IMR-90 (cell line): ENCODE measurements at regions not wholly inside any gene's neighbourhood (a gene's known extent, or its start where the extent isn't known, plus 50 kb on each side); places are given as distances from the start of the nearest gene placed in this dataset.

Source experiments
- ATAC-seq: fragments of 200-7000 bp; cut with Tn5 transposase; 2 replicates; pipeline ENCODE4 v1.9.1; 2020; ENCODE audit warnings: low read depth, mild to moderate bottlenecking, moderate library complexity
- BruUV-seq: library from RNA; stranded (reverse); fragments of 400-500 nt; replicated peaks from 2 replicates; lab custom pipeline; 2021; lab: Mats Ljungman, UMichigan
- CTCF ChIA-PET: fragments of 300-600 bp; formaldehyde crosslinking; extraction: SDS; loops from one replicate; lab custom pipeline; 2021; ENCODE audit warnings: antibody characterized with exemption; lab: Yijun Ruan, JAX
- POLR2A ChIA-PET: fragments of 300-600 bp; sonication (Branson Sonifier 250); formaldehyde crosslinking; loops from one replicate; lab custom pipeline; 2022; ENCODE audit warnings: antibody characterized with exemption; ENCODE audit not compliant: unreplicated experiment; lab: Charles Lee
- DNase-seq: peaks from one replicate; pipeline ENCODE4 v3.0.0; 2013
- H2AFZ ChIP-seq: replicated peaks from 2 replicates; pipeline ENCODE3; 2013; ENCODE audit warnings: low read length, mild to moderate bottlenecking; ENCODE audit not compliant: poor library complexity
- H2AK5ac ChIP-seq: 2 replicates; pipeline ENCODE4 v1.6.1; 2013; ENCODE audit warnings: low read depth, low read length, inconsistent platforms
- H2AK9ac ChIP-seq: replicated peaks from 2 replicates; pipeline ENCODE3; 2013; ENCODE audit warnings: mild to moderate bottlenecking, low read depth, low read length, moderate library complexity; ENCODE audit not compliant: poor library complexity
- H2BK120ac ChIP-seq: 2 replicates; pipeline ENCODE4 v1.6.1; 2013; ENCODE audit warnings: low read depth, low read length, inconsistent platforms
- H2BK15ac ChIP-seq: 3 replicates; pipeline ENCODE4 v1.6.1; 2013; ENCODE audit warnings: low read depth, low read length, inconsistent platforms
- H2BK20ac ChIP-seq: 2 replicates; pipeline ENCODE4 v1.6.1; 2013; ENCODE audit warnings: low read depth, mild to moderate bottlenecking, inconsistent platforms, low read length, moderate library complexity
- H2BK5ac ChIP-seq: 2 replicates; pipeline ENCODE4 v1.6.1; 2013; ENCODE audit warnings: mild to moderate bottlenecking, low read depth, low read length, inconsistent platforms; ENCODE audit not compliant: poor library complexity, severe bottlenecking
- H3K14ac ChIP-seq: replicated peaks from 2 replicates; pipeline ENCODE4 v1.6.1; 2013; ENCODE audit warnings: low read depth, low read length, inconsistent platforms
- H3K18ac ChIP-seq: 2 replicates; pipeline ENCODE4 v1.6.1; 2013; ENCODE audit warnings: low read depth, low read length, control low read depth
- H3K23ac ChIP-seq: 2 replicates; pipeline ENCODE4 v1.6.1; 2013; ENCODE audit warnings: low read depth, low read length, inconsistent platforms
- H3K27ac ChIP-seq: 2 replicates; pipeline ENCODE4 v1.5.1; 2013; ENCODE audit warnings: mild to moderate bottlenecking, control low read depth, low read length; ENCODE audit not compliant: insufficient read depth
- H3K27me3 ChIP-seq: 2 replicates; pipeline ENCODE4 v1.6.1; 2013; ENCODE audit warnings: low read length; ENCODE audit not compliant: control insufficient read depth, insufficient read depth
- H3K36me3 ChIP-seq: 2 replicates; pipeline ENCODE4 v1.6.1; 2013; ENCODE audit warnings: low read length, mixed read lengths; ENCODE audit not compliant: control insufficient read depth, insufficient read depth
- H3K4ac ChIP-seq: 2 replicates; pipeline ENCODE4 v1.6.1; 2013; ENCODE audit warnings: low read depth, low read length, inconsistent platforms
- H3K4me1 ChIP-seq: 2 replicates; pipeline ENCODE4 v1.6.1; 2013; ENCODE audit warnings: low read length, mixed read lengths; ENCODE audit not compliant: control insufficient read depth, insufficient read depth
- H3K4me2 ChIP-seq: 2 replicates; pipeline ENCODE4 v1.6.1; 2013; ENCODE audit warnings: low read depth, mild to moderate bottlenecking, control low read depth, low read length, moderate library complexity
- H3K4me3 ChIP-seq: 2 replicates; pipeline ENCODE4 v1.5.1; 2013; ENCODE audit warnings: low read depth, mild to moderate bottlenecking, control low read depth, low read length, moderate library complexity; ENCODE audit not compliant: insufficient read depth
- H3K56ac ChIP-seq: 2 replicates; pipeline ENCODE4 v1.6.1; 2013; ENCODE audit warnings: low read length, inconsistent platforms; ENCODE audit not compliant: insufficient read depth; ENCODE audit errors: extremely low read depth
- H3K79me1 ChIP-seq, 2 experiments: 2 replicates each; pipeline ENCODE4 v1.6.1; 2013; ENCODE audit warnings: low read length in 2 of 2, inconsistent platforms in 1 of 2, low read depth in 1 of 2
- H3K9ac ChIP-seq: 2 replicates; pipeline ENCODE4 v1.6.1; 2013; ENCODE audit warnings: low read depth, low read length, control low read depth
- H3K9me1 ChIP-seq: 2 replicates; pipeline ENCODE4 v1.6.1; 2013; ENCODE audit warnings: low read length, inconsistent platforms; ENCODE audit not compliant: insufficient read depth
- H3K9me3 ChIP-seq: 2 replicates; pipeline ENCODE4 v1.6.1; 2013; ENCODE audit warnings: low read length; ENCODE audit not compliant: control insufficient read depth, insufficient read depth
- H4K20me1 ChIP-seq: 2 replicates; pipeline ENCODE4 v1.6.1; 2013; ENCODE audit warnings: low read length, inconsistent platforms; ENCODE audit not compliant: insufficient read depth
- H4K5ac ChIP-seq: 2 replicates; pipeline ENCODE4 v1.6.1; 2013; ENCODE audit warnings: mild to moderate bottlenecking, low read depth, low read length, control low read depth
- H4K8ac ChIP-seq, 2 experiments: 2 replicates each; pipeline ENCODE4 v1.6.1; 2013; ENCODE audit warnings: low read depth in 2 of 2, low read length in 2 of 2, control low read depth in 1 of 2, inconsistent platforms in 1 of 2
- H4K91ac ChIP-seq: 2 replicates; pipeline ENCODE4 v1.6.1; 2013; ENCODE audit warnings: low read depth, low read length, inconsistent platforms; ENCODE audit not compliant: insufficient read depth
- BHLHE40 ChIP-seq: fragments of 150-350 bp; IDR thresholded peaks from 2 replicates; pipeline ENCODE4 v1.6.1; 2016; ENCODE audit warnings: mild to moderate bottlenecking, low read depth, low read length
- CEBPB ChIP-seq: IDR thresholded peaks from 2 replicates; pipeline ENCODE4 v1.6.1; 2012; ENCODE audit warnings: low read depth, low read length, improper control_type of control experiment
- CHD1 ChIP-seq: IDR thresholded peaks from 2 replicates; pipeline ENCODE4 v1.6.1; 2012; ENCODE audit warnings: low read depth, low read length, improper control_type of control experiment
- FOS ChIP-seq: fragments of 150-350 bp; IDR thresholded peaks from 2 replicates; pipeline ENCODE4 v1.6.1; 2016; ENCODE audit warnings: low read depth, low read length
- MAZ ChIP-seq: IDR thresholded peaks from 2 replicates; pipeline ENCODE4 v1.6.1; 2012; ENCODE audit warnings: low read depth, mild to moderate bottlenecking, low read length, improper control_type of control experiment, moderate library complexity, borderline replicate concordance
- MXI1 ChIP-seq: IDR thresholded peaks from 2 replicates; pipeline ENCODE4 v1.6.1; 2012; ENCODE audit warnings: low read depth, mild to moderate bottlenecking, low read length, moderate library complexity, borderline replicate concordance
- NFE2L2 ChIP-seq: fragments of 150-350 bp; IDR thresholded peaks from 2 replicates; pipeline ENCODE4 v1.6.1; 2016; ENCODE audit warnings: low read depth, mild to moderate bottlenecking, low read length
- POLR2A ChIP-seq: IDR thresholded peaks from 2 replicates; pipeline ENCODE4 v1.6.1; 2012; ENCODE audit warnings: mild to moderate bottlenecking, low read depth, low read length
- RAD21 ChIP-seq: IDR thresholded peaks from 2 replicates; pipeline ENCODE4 v1.6.1; 2012; ENCODE audit warnings: low read length, improper control_type of control experiment
- RCOR1 ChIP-seq: IDR thresholded peaks from 2 replicates; pipeline ENCODE4 v1.6.1; 2012; ENCODE audit warnings: mild to moderate bottlenecking, low read length, improper control_type of control experiment; ENCODE audit not compliant: insufficient replicate concordance
- SMC3 ChIP-seq: fragments of 150-350 bp; IDR thresholded peaks from 2 replicates; pipeline ENCODE4 v1.6.1; 2016; ENCODE audit warnings: low read depth, mild to moderate bottlenecking, antibody characterized with exemption, low read length, moderate library complexity
- USF2 ChIP-seq: fragments of 150-350 bp; IDR thresholded peaks from 2 replicates; pipeline ENCODE4 v1.6.1; 2017; ENCODE audit warnings: mild to moderate bottlenecking, antibody characterized with exemption, low read length, low read depth
- WGBS, 2 experiments: methylation state at CpG; one replicate each; pipeline versions ENCODE4 v1.1.5 to v1.1.7; 2013; ENCODE audit warnings: missing lambda C conversion rate in 2 of 2; ENCODE audit not compliant: insufficient read length in 1 of 2; ENCODE audit errors: extremely low coverage in 2 of 2; 5-methylcytosine and 5-hydroxymethylcytosine counted together
- dilution Hi-C: fragments of 300-500 bp; cut with HindIII; formaldehyde crosslinking; loops from one replicate; pipeline ENCODE4 v1.14.3; 2018; ENCODE audit warnings: low sequenced_read_pairs; ENCODE audit not compliant: unreplicated experiment
- in situ Hi-C: fragments of 300-500 bp; cut with MboI; formaldehyde crosslinking; loops from 3 replicates; pipeline ENCODE4 v1.14.3; 2019; ENCODE audit warnings: low sequenced_read_pairs, inconsistent platforms, mixed read lengths
- intact Hi-C: fragments of 100-400 bp; cut with micrococcal nuclease; formaldehyde crosslinking; loops from 2 replicates; pipeline ENCODE4 v1.10.0; 2022
- TF ChIP-seq, protein P1 (sequence below): fragments of 150-350 bp; IDR thresholded peaks from 2 replicates; pipeline ENCODE4 v1.6.1; 2016; ENCODE audit warnings: low read depth, mild to moderate bottlenecking, low read length, moderate library complexity, borderline replicate concordance
- TF ChIP-seq, protein P2 (sequence below): conservative IDR thresholded peaks from 2 replicates; pipeline ENCODE4 v1.5.1; 2012; ENCODE audit warnings: mild to moderate bottlenecking, low read depth, low read length, improper control_type of control experiment

DNA sequence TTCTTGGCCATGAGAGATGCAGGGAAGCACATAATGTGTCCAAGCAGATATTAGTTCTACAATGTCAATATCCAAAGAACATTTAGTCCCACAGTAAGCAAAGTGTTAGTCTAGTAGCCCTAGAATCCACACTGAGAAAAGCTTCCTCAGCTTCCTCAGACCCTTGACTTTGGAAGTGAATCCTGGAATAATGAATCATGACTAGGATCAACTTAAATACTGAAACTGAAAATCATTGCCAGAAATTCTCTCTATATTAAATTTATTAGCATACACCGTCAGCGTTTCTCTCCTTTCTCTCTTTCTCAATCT, 356.9 kb upstream of the ACVR2A start:
- intact Hi-C loops, result no loop called here
- dilution Hi-C loops, result no loop called here
- no peaks in the 10 kb centered on the region for H3K79me1 ChIP-seq
- in situ Hi-C loops, result no loop called here
- no peak for DNase-seq
- H2AK5ac ChIP-seq, result no peak overlapping the region
- H3K23ac ChIP-seq, result no peak overlapping the region
- H3K9ac ChIP-seq, result no peak overlapping the region
- ATAC-seq, result no peak
- no peaks in the 10 kb centered on the region for H3K27me3 ChIP-seq
- no peaks in the 10 kb centered on the region for H3K9me3 ChIP-seq
- no peak overlapping the region for H3K4me3 ChIP-seq
- H3K18ac ChIP-seq, result no peak overlapping the region
- H4K20me1 ChIP-seq, result no peaks in the 10 kb centered on the region
- H3K9me1 ChIP-seq, result no peaks in the 10 kb centered on the region
- H2BK120ac ChIP-seq, result no peak overlapping the region
- H2AK9ac ChIP-seq, result no peak overlapping the region
- no peak overlapping the region for H4K5ac ChIP-seq
- ChIA-PET CTCF (no interaction called here), POLR2A (no interaction called here)
- H3K56ac ChIP-seq, result no peak overlapping the region
- WGBS, 2 experiments, result 100% methylated on average over 2 of the region's 2 CpGs; no CpG with 5 or more reads in 1 of the 2 experiments
- no peak overlapping the region for H2BK20ac ChIP-seq
- H3K36me3 ChIP-seq, result no peaks in the 10 kb centered on the region
- H3K4me1 ChIP-seq, result no peaks in the 10 kb centered on the region
- no peak overlapping the region for H2AFZ ChIP-seq
- H3K4me2 ChIP-seq, result no peak overlapping the region
- no peak overlapping the region for H2BK15ac ChIP-seq
- no TSS peak for BruUV-seq
- H2BK5ac ChIP-seq, result no peak overlapping the region
- H4K8ac ChIP-seq, result no peak overlapping the region
- no peak overlapping the region for H3K4ac ChIP-seq
- no peak overlapping the region for H4K91ac ChIP-seq
- H3K14ac ChIP-seq, result no peak overlapping the region
- TF ChIP-seq CHD1 (no peak), BHLHE40 (no peak), MXI1 (no peak), CEBPB (no peak), NFE2L2 (no peak), RAD21 (no peak), FOS (no peak), USF2 (no peak), RCOR1 (no peak), POLR2A (no peak), MAZ (no peak), SMC3 (no peak)
- TF ChIP-seq, protein P1, sequence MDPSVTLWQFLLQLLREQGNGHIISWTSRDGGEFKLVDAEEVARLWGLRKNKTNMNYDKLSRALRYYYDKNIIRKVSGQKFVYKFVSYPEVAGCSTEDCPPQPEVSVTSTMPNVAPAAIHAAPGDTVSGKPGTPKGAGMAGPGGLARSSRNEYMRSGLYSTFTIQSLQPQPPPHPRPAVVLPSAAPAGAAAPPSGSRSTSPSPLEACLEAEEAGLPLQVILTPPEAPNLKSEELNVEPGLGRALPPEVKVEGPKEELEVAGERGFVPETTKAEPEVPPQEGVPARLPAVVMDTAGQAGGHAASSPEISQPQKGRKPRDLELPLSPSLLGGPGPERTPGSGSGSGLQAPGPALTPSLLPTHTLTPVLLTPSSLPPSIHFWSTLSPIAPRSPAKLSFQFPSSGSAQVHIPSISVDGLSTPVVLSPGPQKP, result no peak
- TF ChIP-seq, protein P2, sequence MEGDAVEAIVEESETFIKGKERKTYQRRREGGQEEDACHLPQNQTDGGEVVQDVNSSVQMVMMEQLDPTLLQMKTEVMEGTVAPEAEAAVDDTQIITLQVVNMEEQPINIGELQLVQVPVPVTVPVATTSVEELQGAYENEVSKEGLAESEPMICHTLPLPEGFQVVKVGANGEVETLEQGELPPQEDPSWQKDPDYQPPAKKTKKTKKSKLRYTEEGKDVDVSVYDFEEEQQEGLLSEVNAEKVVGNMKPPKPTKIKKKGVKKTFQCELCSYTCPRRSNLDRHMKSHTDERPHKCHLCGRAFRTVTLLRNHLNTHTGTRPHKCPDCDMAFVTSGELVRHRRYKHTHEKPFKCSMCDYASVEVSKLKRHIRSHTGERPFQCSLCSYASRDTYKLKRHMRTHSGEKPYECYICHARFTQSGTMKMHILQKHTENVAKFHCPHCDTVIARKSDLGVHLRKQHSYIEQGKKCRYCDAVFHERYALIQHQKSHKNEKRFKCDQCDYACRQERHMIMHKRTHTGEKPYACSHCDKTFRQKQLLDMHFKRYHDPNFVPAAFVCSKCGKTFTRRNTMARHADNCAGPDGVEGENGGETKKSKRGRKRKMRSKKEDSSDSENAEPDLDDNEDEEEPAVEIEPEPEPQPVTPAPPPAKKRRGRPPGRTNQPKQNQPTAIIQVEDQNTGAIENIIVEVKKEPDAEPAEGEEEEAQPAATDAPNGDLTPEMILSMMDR, result no peak
- H3K27ac ChIP-seq, result no peak overlapping the region
